HG03097 (cell line): ENCODE measurements at regions not wholly inside any gene's neighbourhood (a gene's known extent, or its start where the extent isn't known, plus 50 kb on each side); places are given as distances from the start of the nearest gene placed in this dataset.
"Not testable (repeated sequence)": the region's sequence is repeated elsewhere in the genome, so short reads cannot be mapped to it uniquely, and the experiment has no call there.

ENCODE experiments used
- ATAC-seq: cut with Tn5 transposase; IDR thresholded peaks from one replicate; pipeline ENCODE4 v1.9.1; 2021; ENCODE audit not compliant: unreplicated experiment, low FRiP score

DNA sequence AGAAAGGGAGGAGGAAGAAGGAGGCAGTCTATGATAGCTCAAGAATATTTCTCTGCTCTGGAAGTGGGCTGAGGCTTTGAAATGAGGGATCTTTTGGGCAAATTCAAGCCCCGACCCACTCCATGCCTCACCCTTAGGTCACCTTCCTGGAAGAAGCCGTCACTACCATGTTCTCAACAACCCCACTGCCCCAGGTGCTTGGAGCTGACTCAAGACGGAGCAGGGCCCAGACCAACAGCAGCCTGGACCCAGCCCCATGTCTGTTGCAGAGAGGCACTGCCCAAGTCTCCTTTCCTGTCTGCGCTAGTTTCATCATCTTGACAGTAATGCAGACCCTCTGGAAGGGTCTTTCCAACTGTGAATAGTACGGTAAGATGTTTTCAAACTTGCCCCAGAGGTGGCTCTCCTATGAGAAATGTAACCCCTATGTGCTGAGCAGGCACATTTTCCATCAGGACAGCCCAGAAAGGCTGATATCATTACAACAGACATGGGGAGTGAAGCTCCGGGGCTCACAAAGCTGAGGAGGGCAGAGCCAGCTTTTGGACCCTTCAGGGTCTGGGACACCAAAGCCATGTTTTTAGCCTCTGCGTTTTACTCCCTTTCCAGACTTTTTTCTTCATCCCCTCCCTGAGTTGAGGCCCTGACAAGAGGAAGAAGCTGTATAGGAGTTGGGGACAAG, 128.2 kb upstream of the LARP1 start:
- no peak for ATAC-seq

DNA sequence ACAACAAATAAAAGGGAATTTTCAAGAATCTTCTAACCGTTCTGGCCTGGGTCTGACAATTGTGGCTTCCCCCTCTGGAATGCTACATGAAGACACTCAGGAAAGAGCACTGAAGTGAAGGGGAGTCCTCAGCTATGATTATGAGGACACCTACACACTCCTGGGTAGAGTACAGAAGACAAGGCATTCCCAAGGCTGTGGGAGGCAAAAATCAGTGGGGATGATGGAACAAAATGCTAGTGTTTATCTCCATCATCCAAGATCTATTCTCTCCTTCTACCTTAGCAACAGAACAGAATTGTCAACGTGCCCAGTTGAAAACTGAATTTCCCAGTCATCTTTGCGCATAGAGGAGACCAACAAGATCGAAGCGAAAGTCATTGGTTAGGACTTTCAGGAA, 130.1 kb upstream of the LARP1 start:
- no peak for ATAC-seq

DNA sequence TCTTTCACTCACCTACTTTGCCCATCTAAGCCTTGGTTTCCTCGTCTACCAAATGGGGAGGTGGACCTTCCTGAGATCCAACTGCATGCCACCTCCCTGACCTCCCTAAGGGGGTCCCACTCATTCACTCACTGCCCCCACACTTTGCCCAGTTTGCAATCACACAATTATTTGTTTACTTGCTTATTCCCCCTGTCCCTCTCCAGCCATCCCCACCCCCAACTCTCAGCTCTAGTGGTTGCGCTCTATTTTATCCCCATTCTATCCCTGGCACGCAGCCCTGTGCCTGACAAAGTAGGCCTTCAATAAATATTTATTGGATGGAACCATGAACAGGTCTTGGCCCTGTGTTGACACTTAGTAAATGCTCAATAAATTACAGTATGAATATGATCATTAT, 130.8 kb upstream of the LARP1 start:
- no peak for ATAC-seq

DNA sequence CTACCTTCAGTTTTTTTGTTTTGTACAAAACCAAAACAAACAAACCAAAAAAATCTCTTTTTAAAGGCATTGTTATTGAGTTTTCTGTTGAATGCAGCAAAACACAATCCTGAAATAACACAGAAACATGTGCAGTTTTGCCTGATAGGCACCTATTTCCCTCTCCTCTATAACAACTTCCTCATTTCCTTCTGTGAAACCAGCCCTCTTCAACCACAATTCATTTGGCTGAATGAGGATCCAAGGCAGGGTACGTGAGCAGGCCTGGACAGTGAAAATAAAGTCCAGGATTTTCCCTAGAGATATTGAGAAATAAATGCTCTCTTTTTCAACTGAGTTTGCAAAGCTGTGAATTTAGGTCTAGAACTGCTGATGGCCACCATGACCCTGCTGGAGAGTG, 134.8 kb upstream of the LARP1 start:
- ATAC-seq, result no peak

DNA sequence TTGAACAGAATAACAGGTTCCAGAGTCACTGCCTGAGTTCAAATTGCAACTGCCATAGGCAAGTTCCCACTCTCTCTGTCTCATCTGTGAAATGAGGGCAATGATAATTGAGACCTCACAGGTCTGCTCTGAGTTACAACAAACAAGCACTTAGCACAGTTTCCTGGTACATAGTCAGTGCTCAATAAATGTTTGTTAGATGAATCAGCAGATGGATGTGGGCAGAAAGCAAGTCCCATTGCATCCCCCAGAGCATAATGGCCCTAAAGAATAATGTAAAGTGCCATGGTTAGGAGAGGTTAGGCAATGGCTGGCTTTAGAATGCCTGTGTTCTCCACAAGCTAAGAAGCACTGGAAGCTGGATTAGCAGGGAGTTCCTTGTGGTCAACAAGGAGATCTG, 136.5 kb upstream of the LARP1 start:
- no peak for ATAC-seq

DNA sequence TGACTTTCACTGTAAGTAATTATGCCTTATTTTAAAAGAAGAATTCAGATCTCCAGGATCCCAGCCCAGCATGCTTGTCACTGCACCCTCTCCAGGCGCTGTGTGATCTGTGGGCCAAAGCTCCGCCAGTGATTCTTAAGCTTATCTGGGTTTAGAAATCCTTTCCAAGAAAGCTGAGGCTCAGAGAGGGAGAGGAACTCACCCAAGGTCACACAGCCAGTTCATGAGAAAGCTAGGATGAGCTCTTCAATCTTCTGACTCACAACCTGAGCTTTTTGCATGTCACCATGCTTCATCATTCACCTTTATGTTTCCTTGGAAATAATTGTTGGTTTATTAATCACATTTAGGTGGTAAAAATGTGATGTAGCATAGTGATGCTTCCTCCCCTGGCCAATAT, 136.6 kb upstream of the HAND1 start:
- no peak for ATAC-seq

DNA sequence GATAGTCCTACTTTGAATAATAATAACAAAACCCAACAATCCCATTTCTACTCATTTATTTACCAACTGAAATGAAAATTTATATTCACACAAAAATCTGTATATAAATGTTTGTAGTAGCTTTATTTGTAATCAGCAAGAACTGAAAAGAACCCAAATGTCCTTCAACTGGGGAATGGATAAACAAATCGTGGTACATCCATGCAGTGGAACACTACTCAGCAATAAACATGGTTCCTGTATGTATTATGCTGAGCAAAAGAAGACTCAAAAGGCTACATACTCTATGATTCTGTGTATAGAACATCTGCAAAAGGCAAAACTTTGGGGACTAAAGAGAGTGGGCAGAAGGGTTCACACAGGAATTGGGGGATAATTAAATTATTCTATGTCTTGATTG, 136.1 kb upstream of the HAND1 start:
- ATAC-seq, result no peak

DNA sequence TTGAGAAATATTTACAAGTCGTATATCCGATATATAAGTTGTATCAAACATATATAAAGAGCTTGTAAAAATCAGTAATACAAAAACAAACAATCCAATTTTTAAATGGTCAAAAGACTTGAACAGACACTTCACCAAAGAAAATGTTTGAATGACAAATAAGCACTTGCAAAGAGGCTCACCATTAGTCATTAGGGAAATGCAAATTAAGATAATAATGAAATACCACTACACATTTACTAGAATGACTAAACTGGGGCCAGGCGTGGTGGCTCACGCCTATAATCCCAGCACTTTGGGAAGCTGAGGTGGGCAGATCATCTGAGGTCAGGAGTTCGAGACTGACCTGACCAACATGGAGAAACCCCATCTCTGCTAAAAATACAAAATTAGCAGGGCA, 134.6 kb upstream of the HAND1 start:
- no peak for ATAC-seq

DNA sequence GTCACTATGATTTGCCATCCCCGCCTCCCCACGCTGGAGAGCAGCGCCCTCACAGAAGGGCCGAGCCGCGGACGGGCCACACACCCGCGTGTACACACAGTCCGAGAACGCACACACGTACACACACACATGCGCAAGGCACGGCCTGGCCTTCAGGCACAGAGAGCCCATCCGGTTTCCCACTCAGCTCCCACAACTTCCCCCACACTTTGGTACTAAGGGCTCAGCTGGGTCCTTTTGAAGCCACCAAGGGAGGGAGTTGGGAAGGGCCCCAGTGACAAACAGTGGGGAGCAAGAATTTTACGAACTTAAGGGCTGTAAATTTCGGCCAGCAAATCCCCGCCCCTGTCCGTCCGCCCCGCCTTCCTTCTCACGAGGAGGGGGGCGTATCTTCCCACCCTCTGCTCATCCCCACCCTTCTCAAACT, 133.3 kb upstream of the HAND1 start:
- ATAC-seq, result no peak

DNA sequence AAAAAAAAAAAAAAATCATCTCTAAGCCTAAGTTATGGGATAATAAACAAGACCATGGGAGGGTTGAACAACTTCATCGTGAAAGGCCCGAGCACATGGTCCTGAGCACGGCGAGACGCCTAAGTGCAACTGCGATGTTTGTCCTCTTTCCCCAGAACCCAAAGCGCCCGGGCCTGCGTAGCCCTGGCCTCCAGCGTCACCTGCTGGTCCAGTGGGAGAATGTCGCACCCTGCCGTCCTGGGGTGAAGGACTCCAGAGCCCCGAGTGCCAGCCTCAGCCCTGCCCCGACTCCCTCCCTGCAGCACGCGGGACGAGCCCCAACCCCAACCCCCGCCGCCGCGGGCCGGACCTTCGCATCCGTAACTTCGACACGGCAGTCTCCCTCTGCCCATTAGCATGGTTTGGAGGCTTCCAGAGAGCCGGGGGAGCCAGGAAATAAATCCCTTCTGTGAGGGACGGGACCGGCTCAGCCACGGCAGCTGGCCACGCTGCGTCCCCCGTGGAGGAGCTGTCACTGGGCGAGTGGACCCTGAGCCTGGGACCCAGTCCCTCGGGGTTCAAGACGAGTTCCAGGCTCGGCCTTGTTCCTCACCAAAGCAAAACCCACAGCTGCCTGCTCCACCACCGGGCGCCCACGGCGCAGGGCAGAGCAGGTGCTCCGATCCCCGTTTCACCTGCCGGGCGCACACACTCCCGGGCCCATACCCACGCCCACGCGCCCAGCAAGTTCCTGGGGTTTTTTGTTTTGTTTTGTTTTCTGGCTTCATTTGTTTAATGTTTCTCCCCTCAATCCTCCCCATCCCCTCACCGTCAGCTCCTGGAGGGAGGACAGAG, 132.5 kb upstream of the HAND1 start:
- ATAC-seq, result peak; percentile 93

DNA sequence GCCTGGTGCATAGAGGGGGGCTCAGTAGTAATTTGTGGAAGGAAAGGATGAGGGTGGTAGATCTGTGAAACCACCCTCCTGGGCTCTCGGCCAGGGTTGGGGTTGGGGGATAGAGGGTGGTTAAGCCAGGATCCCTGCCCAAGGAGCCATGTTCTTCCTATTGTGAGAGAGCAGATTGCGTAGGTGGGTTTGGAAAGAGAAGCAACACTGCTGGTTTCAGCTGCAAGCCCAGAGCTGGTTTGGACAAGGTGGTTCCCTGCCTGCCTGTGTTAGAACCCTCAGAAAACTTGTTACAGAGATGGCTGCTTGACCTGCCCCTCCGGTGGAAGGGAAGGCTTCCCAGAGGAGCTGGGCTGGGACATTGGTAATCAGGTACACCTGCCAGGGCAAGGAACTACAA, 131.2 kb upstream of the HAND1 start:
- ATAC-seq, result no peak

DNA sequence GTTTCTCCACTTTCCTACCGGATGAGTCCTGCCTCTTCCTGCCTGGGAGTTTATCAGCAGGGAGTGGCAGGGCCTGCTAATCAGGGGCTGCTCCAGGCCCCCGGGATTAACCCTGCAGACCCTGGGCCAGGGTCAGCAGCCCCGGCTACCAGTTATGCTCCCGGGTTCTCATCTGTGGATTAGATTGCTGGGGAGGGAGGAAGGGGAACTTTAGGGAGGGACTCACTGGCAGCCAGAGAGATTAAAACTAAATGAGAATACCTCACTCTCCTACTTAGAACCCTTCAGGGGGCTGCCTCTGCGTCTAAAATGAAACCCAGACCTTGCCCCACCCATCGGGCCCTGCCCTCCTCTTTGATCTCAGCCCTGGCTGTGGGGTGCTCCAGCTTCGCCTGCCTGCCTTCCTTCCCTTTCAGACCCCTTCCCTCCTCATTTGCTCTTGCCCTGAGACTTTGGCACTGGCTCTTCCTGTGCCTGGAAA, 130.5 kb upstream of the HAND1 start:
- ATAC-seq, result no peak

DNA sequence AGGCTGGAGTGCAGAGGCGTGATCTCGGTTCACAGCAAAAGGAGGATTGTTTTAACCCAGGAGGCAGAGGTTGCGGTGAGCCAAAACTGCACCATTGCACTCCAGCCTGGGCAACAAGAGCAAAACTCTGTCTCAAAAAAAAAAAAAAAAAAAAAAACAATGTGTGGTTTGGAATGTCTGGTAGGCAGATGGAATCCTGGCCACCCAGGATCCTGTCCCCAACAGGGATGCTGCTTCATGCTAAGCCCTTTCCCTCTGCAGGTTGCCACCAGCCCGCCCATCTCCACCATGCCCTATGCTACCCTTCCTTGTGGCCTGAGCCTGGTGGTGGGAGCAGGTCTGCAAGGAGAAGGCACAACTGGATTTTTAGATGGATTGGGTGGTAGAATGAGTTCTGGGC, 129.7 kb upstream of the HAND1 start:
- no peak for ATAC-seq

DNA sequence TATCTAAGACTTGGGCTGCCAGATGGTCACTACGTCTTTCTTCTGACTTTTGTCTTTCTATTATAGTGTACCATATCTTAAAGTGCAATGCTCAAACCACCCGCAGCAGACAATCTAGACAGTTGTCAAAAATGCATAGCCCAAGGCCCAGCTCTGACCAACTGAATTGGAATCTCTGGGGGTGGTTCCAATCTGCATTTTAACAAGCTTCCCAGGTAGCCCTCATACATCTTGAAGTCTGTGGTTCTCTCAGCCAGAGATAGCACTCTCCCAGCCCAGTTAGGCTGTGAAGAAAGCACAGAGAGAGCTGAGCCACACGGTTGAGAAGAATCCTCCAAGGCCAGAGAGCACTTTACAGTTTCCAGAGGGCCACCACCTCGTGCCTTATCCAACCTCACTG, 128.2 kb upstream of the HAND1 start:
- no peak for ATAC-seq

DNA sequence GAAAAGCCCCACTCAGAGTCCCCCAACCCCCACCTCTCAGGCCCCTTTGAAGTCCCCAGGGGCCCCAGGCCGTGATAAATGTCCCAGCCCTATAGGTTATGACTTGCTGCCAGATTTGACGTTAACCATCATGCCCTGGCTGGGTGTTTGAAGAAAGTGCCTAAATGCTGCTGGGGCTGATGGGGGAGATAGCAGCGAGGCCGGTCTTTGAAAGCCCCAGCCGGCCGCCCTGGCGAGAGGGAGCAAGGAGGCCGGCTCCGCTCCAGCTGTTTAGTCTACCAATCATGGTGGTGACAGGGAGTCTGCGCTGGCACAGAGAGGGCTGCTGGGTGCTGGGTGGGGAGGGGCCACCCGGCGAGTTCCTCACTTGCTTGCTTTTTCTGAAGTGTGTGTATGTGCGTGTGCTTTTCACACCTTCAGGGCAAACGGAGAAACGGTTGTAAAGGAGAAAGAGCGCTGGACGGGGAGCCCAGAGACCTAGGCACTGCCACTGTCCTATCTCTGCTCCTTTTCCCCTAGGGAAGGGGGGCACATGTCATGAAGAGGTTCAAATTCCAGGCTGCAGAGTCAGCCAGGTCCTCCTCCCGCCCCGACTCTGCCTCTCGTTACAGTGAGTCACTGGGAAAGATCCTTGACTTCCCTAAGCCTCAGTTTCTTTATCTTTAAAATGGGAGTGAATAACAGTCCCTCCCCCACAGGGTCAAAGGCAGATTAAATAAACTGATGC, 126.1 kb upstream of the HAND1 start:
- ATAC-seq, result no peak

DNA sequence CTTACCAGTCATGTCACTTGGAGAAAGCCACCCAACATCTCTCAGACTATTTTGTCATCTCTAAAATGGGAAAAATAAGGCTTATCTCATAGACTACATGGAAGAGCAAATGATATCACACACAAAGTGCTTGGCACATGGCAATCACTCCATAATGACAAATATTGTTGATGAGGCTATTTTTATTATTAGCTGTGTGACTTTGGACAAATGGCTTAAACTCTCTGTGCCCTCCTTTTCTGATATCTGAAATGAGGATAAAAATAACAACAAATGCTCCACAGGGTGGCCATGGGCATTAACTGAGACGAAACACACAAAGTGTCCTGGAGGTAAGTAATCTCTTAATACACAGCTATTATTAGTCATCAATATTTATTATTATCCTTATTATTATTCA, 125.5 kb upstream of the HAND1 start:
- ATAC-seq, result no peak

DNA sequence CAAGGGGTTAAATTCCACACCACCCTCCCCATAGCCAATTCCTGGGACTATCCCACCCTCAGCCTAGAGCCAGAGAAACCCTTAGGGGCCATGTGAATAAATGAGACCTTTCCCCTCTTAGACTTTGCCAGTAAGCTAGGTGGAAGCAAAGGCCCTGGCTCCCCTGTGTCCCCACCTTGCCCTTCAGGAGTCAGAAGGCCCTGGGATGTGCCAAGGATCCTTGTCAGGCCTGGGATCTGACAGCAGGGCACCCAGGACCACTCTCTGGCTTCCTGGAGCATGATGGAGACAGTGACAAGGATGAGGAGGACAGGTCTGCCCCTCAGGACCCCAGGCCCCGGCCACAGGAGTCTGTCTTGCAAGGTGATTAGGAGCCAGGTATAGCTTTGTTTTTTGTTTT, 125.0 kb upstream of the HAND1 start:
- ATAC-seq, result no peak

DNA sequence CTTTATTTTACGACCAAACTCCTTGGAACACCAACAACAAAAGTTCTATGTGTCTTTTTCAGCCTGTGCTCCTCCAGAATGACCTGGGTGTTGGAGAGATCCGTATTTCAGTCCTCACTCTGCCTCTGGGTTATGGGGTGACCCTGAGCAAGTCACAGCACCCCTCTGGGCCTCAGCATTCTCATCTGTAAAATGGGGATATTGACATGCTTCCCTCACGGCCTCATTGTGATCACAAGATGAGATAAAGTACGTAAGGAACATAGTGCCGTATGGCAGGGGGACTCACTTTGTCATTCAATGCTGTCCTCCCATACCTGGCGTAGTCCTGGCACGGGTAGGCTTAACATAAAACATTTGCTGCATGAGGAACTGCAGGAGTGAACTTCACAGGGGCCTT, 123.0 kb upstream of the HAND1 start:
- ATAC-seq, result no peak

DNA sequence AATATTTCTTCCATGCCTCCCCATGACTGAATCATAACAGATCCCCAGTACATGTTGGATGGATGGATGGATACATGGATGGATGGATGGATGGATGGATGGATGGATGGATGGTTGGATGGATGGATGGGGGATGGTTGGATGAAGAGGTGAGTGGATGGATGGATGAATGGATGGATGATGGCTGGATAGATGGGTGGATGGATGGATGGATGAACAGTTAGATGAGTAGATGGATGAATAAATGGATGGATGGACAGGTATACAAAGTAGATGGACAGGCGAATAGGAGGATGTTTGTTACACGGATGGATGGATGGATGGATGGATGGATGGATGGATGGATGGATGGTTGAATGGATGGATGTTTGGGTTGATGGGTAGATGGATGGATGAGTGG, 120.0 kb upstream of the HAND1 start:
- no peak for ATAC-seq

DNA sequence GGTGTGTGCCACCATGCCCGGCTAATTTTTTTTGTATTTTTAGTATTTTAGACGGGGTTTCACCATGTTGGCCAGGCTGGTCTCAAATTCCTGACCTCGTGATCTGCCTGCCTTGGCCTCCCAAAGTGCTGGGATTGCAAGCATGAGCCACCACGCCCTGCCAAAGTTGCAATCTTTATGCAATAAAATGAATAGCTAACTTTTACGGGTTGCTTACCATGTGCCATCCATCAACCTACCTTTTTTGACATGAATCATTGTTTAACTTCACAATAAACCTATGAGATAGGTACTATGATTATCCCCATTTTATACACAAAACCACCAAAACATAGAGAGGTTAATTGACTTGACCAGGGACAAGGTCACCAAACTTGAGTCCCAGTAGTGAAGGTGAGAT, 118.8 kb upstream of the HAND1 start:
- ATAC-seq, result not testable (repeated sequence)

DNA sequence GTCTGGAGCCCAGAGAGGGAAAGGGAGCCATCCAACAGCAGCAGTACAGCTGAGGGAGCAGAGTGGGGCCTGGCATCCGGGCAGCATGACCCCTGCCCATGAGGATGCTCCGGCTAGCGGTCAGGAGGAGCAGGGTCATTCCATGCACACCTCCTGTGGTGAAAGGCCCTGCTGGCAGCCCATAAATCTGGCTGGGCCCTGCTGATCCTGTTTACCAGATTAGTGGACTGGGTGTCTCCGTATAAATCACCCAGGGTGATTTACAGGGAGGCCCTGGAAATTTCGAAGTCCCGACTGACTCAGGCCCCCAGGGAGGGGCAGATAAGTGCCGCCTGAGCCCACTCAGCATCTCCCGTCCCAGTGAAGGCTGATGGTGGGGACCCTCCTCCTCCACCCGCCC, 117.6 kb upstream of the HAND1 start:
- no peak for ATAC-seq

DNA sequence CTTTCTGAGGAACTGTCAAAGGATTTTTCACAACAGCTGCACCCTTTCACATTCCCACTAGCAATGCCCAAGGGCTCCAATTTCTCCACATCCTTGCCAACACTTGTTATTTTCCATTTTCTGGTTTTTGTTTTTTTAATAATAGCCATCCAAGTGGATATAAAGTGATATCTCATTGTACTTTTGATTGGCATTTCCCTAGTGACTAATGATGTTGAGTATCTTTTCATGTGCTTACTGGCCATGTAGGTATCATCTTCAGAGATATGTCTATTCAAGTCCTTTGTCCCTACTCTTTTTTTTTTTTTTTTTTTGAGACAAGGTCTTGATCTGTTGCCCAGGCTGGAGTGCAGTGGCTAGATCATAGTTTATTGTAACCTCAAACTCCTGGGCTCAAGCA, 115.8 kb upstream of the HAND1 start:
- no peak for ATAC-seq
